H1 (cell line): ENCODE measurements at regions not wholly inside any gene's neighbourhood (a gene's known extent, or its start where the extent isn't known, plus 50 kb on each side); places are given as distances from the start of the nearest gene placed in this dataset. TPM values are rescaled to one million over a fixed set of nuclear protein-coding genes. Genes with fewer than 3 reads are reported as not detected.

Source experiments
- small RNA-seq: library from polyadenylated mRNA; stranded (forward); fragments of <200 nt; extraction: miRNeasy Mini kit (QIAGEN cat#:217004); gene quantifications from one replicate; pipeline ENCODE3, GENCODE V24; 2013; ENCODE audit not compliant: insufficient read depth

Small RNAs in the stretch of these regions (small RNA-seq; reads per million reads assigned to genes)
- not detected for gene RF00015
